CD4-positive, alpha-beta T cell treated with Interleukin-4 for 4 hours (primary cell): ENCODE measurements at regions not wholly inside any gene's neighbourhood (a gene's known extent, or its start where the extent isn't known, plus 50 kb on each side); places are given as distances from the start of the nearest gene placed in this dataset.
"Not testable (repeated sequence)": the region's sequence is repeated elsewhere in the genome, so short reads cannot be mapped to it uniquely, and the experiment has no call there.

Experiments
- DNase-seq: peaks from one replicate; pipeline ENCODE4 v3.0.0-alpha.2; 2020

- DNase-seq, result not testable (repeated sequence)
Observed at GRCh38 chr13:21920802-21921201, 249.9 kb downstream of the FGF9 start.

- DNase-seq, result no peak
Observed at GRCh38 chr13:21924958-21925357, 254.1 kb downstream of the FGF9 start.

- DNase-seq, result no peak
Observed at GRCh38 chr13:21925720-21926119, 254.8 kb downstream of the FGF9 start.

- DNase-seq, result no peak
Observed at GRCh38 chr13:21929400-21929799, 258.5 kb downstream of the FGF9 start.

- DNase-seq, result no peak
Observed at GRCh38 chr13:21930536-21930935, 259.7 kb downstream of the FGF9 start.

GRCh38 chr13:21932578-21932977 is 261.7 kb downstream of the FGF9 start:
- DNase-seq, result no peak

GRCh38 chr13:21932996-21933395 is 262.1 kb downstream of the FGF9 start:
- no peak for DNase-seq

- DNase-seq, result no peak
Observed at GRCh38 chr13:21934284-21934683, 263.4 kb downstream of the FGF9 start.

- no peak for DNase-seq
Observed at GRCh38 chr13:21936674-21937073, 265.8 kb downstream of the FGF9 start.

- DNase-seq, result no peak
Observed at GRCh38 chr13:21938168-21938567, 267.3 kb downstream of the FGF9 start.

- DNase-seq, result no peak
Observed at GRCh38 chr13:21938636-21939035, 267.8 kb downstream of the FGF9 start.

- DNase-seq, result no peak
Observed at GRCh38 chr13:21942061-21942460, 271.2 kb downstream of the FGF9 start.

GRCh38 chr13:21944610-21945009 is 273.7 kb downstream of the FGF9 start:
- no peak for DNase-seq

- no peak for DNase-seq
Observed at GRCh38 chr13:21945195-21945594, 274.3 kb downstream of the FGF9 start.

- DNase-seq, result no peak
Observed at GRCh38 chr13:21946964-21947363, 276.1 kb downstream of the FGF9 start.

- DNase-seq, result no peak
Observed at GRCh38 chr13:21948769-21949474, 278.0 kb downstream of the FGF9 start.

GRCh38 chr13:21949818-21950429 is 279.1 kb downstream of the FGF9 start:
- no peak for DNase-seq

GRCh38 chr13:21956666-21957065 is 285.8 kb downstream of the FGF9 start:
- DNase-seq, result no peak

- DNase-seq, result no peak
Observed at GRCh38 chr13:21957833-21958232, 287.0 kb downstream of the FGF9 start.

- no peak for DNase-seq
Observed at GRCh38 chr13:21960108-21960507, 289.2 kb downstream of the FGF9 start.

GRCh38 chr13:21964686-21965085 is 293.8 kb downstream of the FGF9 start:
- no peak for DNase-seq

GRCh38 chr13:21965095-21965494 is 294.2 kb downstream of the FGF9 start:
- DNase-seq, result no peak

- DNase-seq, result no peak
Observed at GRCh38 chr13:21966014-21966413, 295.1 kb downstream of the FGF9 start.

GRCh38 chr13:21967871-21968270 is 297.0 kb downstream of the FGF9 start:
- no peak for DNase-seq

- DNase-seq, result no peak
Observed at GRCh38 chr13:21970172-21970571, 299.3 kb downstream of the FGF9 start.
